Activated T-cell treated with anti-CD3 and anti-CD28 coated beads, Interleukin-2, amount 50 U/mL, for 48 hours (primary cell): ENCODE measurements at regions not wholly inside any gene's neighbourhood (a gene's known extent, or its start where the extent isn't known, plus 50 kb on each side); places are given as distances from the start of the nearest gene placed in this dataset.

Experiments
- DNase-seq, 2 experiments: peaks; one replicate each; pipeline ENCODE4 v3.0.0-alpha.2; 2020

DNA sequence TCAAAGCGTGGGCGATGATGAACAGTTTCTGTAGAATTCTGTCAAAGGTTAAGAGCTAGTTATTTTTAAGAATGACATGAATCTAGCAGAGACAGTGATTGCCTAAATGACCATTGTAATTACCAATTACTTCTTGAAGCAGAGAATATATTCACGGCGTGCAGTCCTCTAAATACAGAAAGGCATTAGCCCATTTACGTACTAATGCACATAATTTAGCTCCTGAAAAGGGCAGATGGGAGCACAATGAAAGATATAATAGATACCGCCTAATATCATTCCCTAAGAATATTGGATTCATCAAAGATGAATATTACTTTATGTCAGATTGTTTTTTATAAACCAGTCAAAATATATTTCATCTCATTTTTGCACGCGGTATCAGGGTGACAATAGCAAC, 212.4 kb downstream of the URI1 start:
- DNase-seq = no peak

DNA sequence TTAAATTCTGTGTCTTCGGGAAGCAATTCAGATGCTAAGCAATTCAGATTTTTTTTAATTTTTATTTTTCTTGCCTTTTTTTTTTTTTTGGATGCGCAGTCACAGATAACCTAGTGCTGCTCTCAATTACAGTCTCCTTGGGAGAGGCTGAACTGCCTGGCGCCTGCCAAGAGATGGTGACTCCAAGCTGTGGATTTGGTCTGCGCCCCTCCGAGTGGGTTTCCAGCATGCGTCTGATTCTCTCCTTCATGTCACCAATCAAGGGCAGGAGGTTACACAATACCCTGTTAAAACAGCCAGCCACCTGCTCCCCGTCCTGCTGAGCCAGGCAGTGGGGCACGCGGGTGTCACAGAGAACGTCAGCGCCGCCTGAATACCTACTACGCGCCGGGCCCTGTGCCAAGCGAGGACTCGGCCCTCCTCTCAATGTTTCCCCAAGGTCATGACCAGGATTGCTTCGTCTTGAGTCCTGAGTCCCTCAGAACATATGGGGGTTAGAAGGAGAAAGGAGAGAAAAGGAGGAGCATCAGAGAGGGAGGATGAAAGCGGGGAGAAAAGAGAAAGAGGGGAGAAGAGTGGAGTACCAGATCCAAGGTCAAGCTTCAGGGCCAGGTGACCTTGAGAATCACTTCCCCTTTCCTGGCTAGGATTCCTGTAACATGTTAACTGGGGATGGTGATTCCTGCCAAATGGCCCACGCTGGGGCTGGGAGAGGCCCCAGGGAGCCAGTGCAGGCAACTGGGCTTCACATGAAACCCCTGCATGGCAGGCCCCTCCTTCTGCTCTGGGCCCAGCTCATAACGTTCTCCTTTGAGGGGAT, 213.6 kb downstream of the URI1 start:
- no peak for DNase-seq

DNA sequence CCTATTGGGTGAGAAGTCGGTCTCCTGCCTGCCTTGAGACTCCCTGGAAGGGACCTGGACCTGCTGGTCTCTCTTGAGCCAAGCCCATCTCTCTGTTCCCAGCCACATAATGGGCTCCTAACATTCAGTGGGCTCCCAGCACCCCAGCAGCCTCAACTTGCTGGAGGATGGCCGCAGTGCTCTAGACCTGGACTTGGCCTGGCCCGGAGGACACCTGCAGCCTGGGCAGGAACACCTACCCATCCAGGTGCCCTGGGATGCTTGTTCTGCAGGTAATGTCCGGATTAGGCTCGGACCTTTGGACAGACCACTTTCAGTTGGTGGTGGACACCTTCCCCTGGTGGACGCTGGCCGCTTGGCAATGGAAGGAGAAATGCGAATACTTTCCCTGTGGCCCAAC, 214.6 kb downstream of the URI1 start:
- DNase-seq = no peak

DNA sequence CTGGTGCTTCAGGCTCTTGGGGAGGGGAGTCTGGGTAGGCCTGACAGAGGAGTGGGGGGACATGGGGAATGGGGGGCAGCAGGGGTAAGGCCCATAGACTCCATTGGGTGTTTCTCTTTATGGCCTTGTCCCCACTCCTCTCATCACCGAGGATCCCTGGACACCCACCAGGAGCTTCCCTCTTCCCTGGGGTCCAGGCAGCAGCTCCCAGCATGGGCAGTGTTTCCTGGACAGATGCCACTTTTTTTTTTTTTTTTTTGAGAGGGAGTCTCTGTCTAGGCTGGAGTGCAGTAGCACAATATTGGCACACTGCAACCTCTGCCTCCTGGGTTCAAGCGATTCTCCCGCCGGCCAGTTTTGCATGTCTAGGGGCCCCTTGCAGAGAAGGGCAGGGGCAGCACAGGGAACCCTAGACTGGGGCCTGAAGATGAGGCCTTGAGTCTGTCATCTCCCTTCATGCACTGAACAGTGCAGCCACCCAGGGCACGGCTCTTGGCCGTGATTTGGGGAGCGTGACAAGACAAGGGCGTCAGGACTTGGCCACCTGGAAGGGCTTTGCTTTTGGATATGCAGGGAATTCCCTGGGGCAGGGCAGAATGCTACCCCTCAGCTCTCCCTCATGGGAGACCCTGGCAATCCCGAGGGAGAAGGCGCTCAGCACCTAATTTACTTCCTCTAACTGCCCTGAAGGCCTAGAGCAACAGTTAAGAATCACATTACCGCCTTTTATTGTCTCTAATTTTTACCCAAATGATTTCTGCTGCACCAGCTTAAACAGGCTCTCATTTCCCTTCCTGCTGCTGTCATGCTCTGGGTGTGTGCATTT, 213.9 kb upstream of the ZNF536 start:
- DNase-seq = no peak

DNA sequence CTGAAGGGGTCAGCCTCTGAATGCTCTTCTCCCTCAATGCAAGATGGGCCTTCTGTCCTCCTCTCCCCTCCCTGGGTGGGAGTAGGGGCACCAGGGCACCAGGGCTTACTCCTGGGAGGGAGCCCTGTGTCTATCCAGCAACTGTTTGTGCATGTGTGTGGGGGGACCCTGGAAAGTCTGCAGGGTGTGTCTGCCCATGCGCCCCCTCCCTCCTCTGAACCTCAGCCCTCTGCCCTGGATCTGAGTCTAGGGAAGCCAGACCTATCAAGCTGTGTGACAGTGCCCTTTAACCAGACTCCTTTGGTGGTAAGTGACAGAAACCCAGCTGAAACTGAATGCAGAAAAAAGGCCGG, 213.3 kb upstream of the ZNF536 start:
- no peak for DNase-seq

DNA sequence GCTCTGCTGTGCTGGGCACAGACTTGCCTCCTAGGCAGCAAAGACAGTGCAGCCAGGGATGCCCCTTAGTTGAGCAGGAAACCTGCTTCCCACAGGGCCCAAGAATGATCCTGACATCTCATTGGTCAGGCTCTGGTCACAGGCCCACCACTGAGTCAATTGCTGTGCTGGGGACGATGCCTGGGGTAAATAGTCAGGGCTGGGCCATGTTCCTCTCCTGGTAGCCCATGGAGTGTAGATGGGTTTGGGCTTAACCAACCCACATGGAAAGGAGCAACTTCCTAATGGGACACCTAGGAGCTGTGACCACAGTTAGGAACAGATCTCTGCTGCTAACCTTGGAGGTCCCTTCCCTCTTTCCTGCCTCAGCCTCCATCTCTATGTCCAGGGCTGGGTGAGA, 212.5 kb upstream of the ZNF536 start:
- no peak for DNase-seq

DNA sequence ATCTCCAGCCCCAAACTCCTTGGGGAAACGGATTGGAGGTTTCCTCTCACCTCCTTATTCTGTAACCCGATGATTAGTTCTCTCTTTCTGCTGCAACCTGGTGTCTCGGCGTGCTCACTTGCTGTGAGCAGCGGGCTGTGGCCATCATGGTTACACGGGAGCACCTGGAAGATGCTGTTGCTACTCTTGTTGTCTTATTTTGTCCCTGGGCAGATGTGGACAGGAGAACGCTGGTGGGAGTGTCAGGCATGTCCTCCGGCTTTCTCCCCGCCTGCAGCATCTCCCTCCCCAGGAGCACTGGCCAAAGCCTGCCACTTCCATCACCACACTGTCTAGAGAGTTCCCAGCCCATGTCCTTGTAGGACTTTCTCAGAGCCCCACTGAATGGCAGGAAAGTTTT, 211.8 kb upstream of the ZNF536 start:
- DNase-seq = no peak

DNA sequence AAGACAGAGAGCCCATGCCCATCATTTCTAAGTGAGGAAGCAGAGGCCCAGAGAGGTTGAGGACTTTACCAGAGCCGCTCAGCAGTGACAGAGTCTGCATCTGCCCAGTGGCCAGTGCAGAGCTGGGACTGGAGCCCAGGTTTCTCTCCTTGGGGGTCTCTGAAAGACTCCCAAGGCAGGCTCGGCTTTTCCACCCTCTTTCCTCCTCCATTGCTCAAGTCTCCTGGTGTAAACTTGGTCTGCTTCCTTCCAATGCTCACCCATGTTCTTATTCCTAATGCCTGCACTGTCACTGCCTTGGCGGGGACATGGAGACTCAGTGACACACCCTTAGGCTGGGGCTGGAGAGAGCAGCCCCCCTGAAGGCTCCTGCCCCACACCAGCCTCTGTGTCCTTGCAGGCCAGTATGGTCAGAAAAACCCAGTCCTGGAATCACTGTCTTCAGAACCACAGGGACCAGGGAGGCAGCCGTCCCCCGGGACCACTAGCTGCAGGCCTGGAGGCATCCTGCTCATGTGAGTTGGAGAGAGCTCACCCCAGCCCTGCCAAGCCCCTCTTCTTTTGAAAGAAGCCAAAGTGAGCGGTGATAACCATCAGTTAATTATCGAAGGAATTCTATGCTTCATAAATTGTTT, 211.0 kb upstream of the ZNF536 start:
- DNase-seq = no peak

DNA sequence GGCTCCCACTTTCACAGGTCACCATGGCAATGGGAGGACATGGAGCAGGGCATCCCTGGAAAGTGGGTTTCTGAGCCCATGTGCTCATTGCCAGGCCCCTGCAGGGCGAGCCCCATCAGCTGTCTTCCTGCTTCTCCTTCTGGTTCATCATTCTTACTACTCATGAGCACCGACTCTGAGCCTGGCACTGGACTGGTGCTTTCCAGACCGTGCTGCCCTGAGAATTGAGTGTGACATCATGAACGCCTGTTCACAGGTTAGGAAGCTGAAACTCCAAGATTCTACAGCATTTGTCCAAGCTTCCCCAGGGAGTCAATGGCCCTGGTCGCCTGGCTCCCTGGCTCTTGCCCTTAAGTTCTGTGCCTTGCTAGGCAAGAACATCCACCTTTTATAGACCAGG, 210.4 kb upstream of the ZNF536 start:
- DNase-seq = no peak

DNA sequence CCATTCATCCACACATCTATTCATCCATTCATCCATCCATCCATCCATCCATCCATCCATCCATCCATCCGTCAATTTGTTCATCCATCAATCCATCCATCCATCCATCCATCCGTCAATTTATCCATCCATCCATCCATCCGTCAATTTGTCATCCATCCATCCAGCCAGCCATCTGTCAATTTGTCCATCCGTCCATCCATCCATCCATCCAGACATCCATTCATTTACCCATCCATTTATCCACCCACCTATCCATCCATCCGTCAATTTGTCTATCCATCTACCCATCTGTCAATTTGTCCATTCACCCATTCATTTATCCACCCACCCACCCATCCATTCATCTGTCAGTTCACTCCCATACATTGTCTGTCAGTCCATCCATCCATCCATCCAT, 209.5 kb upstream of the ZNF536 start:
- no peak for DNase-seq

DNA sequence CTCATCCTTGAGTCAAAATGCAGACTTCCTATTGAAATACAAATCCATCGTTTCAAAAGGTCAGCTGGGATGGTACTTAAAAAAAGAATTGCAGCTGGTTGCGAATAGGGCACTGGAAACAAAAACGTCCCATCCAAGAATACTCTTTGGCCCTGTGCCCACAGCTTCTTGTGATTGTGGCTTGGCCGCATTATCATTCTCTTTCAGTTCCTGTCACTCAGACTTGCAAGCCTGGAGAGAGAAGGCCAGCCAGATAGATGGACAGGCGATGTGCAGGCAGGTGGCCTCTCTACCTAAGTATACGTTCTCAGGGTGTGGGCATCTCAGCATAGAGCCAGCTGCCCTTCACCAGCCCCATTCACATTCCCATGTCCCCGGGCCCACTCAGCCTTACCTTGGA, 208.5 kb upstream of the ZNF536 start:
- DNase-seq = no peak

DNA sequence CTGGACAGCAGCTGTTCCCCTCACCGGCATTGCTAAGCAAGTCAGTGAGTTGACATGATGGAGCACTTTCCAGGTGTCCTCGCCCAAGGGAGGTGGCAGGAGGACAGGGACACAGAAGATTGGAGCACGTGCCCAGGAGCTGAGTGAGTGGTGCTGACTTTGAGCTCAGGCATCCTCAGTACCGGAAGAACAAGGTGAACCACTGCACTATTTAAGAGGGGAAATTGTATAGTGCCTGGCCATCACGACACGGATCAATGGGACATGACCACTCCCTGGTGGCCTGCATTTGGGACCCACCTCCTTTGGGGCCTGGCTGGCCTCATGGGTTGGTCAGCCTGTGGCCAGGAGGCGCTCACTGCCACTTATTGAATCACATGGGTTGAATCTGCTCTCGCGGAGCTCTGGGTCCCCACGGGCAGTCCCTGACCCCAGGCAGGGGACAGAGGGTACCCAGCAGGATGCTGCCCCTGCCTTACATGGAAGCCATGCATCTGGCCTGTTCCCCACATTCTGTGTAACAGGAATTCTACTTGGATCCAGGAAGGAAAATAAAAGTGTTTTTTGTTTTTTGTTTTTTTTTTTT, 206.9 kb upstream of the ZNF536 start:
- no peak for DNase-seq

DNA sequence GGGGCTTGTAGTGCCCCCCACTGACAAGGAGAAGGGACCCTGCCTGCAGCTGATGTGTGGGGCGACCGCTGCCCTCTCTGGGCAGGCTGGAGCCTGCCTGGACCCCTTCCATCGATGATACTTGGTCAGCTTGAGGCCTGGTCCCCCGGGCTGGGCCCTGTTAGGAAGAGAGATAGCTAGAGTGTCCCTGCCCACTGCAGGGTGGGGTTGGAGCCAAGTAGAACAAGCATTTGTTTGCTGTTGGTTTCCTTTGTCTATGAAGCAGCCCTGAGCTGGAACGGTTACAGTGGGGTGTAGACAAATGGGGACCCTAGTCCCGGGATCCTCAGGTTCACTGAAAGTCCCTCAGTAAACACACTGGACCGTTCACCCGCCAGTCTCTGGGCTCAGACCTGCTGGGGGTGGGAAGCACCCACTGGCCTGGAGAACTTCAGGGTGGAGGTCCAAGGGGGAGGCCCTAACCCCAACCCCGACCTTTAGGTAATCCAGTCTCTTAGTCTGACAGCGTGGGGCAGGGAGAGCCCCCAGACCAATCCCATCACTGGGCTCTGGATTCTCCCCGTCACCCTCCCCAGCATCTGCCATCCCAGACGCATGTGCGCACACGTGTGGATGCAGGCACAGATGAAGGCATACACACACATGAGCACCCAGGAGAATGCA, 204.8 kb upstream of the ZNF536 start:
- no peak for DNase-seq

DNA sequence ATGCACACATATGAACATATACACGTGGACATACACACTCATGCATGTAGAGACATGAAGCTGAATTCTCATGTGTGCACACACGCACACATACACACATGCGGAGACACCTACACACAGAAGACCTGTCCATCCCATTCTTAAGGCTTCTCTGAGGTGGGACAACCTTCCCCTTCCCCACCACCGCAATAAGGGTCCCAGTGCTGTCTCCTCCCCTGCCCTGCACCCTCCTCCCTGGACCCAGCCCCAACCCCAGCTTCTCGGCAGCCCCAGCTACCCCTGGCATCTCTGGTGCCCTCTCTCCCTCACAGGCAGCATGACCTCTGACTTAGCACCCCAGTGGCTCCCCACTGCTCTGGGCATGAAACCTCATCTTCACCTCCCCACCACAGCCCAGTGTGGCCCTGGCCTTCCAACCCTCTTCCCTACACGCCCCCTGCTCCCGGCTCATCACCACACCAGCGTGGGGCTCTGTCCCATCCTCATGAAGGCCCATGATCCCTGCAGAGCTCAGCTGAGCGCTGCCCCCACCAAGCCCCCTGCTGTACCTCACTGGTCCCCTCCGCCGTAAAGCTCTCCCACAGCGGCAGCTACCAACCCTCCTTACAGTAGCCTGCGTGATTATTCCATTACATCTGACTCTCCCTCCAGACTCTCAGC, 204.1 kb upstream of the ZNF536 start:
- no peak for DNase-seq

DNA sequence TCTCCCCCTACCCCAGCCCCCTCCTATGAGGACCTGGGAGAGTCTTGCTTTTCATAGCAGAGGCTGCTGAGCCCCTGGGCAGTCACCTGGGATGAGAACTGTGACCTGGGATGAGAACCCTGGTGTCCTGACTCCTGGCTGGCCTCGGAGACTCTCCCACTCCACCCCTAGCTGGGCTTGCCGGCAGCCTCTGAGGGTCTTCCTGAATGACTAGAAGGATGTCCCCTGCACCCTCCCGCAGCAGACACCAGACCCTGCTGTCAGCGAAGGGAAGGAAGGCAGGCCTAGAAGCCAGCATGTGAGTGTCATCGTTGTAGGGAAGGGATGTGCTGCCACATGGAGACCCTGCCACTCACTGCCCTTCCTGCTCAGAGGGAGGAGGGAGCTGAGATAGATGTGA, 203.4 kb upstream of the ZNF536 start:
- no peak for DNase-seq

DNA sequence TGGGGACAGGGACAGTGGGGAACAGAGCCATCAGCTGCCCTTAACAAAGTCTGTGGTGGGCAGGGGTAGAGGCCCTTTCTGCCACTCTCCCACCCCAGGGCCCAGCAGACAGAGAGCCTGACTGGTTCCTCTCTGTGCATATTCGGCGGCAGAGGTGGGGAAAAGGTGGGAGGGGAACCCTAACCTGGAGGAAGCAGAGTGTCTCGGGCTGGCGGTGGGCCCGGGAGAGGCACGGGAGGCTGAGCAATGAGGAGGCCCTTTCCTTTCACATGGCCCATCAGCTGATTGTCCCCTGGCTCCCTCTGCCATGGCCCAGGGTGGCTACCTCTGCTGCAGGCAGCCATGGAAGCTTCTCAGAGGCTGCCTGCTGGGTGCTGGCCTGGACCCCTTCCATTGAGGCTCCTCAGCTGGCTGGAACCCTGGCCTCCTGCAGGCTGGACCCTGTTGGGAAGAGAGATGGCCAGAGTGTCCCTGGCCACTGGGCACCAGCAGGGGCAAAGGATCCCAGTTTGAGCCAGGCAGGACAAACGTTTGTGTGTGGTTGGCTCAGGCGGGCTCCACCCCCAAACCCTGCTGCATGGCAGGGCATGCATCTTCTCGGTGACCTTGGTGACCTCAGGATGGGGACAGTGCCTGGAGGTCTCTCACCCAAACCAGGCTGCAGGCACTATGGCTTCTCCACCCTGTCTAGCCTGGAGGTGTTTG, 202.8 kb upstream of the ZNF536 start:
- DNase-seq = no peak

DNA sequence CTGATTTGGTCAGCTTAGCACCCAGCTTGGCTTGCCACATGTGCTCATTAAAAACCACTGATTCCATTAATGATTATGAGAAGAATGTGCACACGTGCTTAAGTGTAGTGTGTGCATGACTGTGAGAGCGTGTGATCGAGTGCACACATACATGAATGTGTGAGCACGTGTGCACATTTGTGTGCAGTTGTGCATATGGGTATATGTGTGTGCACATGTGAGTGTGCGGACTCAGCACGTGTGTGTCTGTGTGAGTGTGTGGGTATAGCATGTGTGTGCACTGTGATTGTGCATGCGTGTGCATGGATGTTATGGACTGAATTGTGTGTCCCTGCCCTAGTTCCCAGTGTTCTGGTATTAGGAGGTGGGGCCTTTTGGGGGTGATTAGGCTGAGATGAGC, 202.1 kb upstream of the ZNF536 start:
- no peak for DNase-seq

DNA sequence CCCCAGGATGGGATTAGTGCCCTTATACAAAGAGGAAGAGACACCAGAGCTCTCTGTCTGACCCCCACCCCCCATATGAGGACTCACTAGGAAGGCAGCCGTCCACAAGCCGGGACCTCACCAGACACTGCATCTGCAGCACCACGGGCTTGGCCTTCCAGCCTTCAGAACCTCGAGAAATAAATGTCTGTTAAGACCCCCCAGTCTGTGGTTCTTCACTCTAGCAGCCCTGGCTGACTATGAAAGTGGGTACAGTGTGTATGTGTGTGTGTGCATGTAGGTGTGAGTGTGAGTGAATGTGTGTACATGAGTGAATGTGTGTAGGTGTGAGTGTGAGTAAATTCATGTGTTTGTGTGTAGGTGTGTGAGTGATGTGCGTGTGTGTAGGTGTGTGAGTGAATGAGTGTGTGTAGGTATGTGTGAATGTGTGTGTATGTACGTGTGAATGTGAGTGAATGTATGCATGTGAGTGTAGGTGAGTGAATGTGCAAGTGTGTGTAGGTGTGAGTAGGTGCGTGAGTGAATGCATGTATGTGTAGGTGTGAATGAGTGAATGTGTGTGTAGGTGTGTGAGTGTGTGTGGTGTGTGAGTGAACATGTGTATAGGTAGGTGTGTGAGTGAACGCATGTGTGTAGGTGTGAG, 201.6 kb upstream of the ZNF536 start:
- no peak for DNase-seq

DNA sequence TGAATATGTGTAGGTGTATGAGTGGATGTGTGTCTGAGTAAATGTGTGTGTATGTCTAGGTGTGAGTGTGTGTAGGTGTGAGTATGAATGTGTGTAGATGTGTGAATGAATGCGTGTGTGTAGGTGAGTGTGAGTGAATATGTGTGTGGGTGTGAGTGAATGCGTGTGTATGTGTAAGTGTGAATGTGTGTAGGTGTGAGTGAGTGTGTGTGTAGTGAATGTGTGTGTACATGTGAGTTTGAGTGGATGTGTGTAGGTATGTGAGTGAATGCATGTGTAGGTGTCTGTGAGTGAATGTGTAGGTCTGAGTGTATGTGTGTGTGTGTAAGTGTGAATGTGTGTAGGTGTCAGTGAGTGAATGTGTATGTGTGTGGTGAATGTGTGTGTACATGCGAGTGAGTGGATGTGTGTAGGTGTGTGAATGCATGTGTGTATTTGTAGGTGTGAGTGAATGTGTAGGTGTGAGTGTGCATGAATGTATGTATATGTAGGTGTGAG, 201.0 kb upstream of the ZNF536 start:
- no peak for DNase-seq

DNA sequence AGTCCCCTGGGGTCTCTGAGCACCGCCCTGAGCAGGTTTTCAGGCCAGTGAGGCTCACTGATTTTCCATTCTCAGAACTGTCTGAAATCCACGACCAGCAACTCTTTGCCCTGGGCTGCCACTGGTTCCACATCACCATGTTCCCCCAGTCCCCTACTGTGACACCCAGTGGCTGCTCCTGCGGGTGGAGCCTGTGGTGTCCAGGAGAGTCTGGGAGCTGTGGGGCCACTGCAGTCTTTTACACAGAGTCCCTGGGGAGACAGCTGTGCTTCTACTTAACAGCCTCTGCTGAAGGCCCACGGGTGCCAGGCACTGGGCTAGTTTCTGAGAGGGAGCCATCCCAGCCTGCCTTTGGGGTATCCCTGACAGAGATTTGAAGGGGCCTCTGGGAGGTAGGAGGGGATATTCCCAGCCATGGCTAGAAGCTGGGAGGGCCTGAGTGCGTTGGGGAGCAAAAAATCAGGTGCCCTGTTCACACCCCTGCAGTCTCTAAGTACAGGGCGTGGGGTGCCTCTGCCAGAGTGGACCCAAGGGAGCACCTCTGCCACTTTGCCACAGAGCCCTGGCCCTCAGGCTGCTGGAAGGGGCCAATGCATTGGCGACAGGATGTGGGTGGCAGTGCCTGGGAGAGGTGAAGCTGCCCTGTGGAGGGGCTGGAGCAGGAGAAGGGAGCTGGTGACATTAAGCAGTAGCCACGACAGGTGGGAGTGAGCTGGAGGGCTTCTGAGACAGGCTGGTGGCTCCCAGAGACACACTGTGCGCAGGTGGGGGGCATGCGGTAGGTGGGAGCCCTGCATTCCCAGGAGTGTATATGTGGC, 200.2 kb upstream of the ZNF536 start:
- DNase-seq = no peak
